ENCODE measurements at regions not wholly inside any gene's neighbourhood (a gene's known extent, or its start where the extent isn't known, plus 50 kb on each side); places are given as distances from the start of the nearest gene placed in this dataset.

DNA sequence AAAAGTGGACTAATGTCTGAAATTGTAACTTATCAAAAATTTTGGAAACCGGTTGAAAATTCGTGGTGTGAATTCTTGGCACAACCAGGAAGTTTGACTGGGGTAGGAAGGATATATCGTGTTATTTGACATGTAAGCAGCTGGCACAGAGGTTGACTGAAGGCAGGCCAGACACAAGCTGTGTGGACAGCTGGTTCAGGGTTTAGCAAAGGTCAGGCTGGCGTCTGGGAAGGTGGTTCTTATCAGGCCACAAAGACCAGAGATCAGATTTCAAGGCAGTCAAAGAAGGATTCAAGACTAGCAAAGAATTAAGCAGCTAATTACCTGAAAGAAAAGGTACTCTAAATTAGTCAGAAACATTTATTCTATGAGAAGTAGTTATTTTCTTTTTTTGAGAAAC, 450.2 kb upstream of the MDGA2 start:
- H3K9me3 Mint-ChIP-seq, result no peaks in the 10 kb centered on the region
- no peak overlapping the region for H3K4me3 Mint-ChIP-seq
- no peaks in the 10 kb centered on the region for H3K36me3 Mint-ChIP-seq
- no peaks in the 10 kb centered on the region for H3K27me3 Mint-ChIP-seq (ENCODE audit: low read depth)
- H3K27ac Mint-ChIP-seq, result no peak overlapping the region
- TF ChIP-seq, protein P1, sequence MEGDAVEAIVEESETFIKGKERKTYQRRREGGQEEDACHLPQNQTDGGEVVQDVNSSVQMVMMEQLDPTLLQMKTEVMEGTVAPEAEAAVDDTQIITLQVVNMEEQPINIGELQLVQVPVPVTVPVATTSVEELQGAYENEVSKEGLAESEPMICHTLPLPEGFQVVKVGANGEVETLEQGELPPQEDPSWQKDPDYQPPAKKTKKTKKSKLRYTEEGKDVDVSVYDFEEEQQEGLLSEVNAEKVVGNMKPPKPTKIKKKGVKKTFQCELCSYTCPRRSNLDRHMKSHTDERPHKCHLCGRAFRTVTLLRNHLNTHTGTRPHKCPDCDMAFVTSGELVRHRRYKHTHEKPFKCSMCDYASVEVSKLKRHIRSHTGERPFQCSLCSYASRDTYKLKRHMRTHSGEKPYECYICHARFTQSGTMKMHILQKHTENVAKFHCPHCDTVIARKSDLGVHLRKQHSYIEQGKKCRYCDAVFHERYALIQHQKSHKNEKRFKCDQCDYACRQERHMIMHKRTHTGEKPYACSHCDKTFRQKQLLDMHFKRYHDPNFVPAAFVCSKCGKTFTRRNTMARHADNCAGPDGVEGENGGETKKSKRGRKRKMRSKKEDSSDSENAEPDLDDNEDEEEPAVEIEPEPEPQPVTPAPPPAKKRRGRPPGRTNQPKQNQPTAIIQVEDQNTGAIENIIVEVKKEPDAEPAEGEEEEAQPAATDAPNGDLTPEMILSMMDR (IDR thresholded peaks at IDR 0.05; ENCODE audit: unreplicated experiment), result no peak
- no peak for DNase-seq (ENCODE audit: low spot score in 2 of 2, unreplicated experiment in 2 of 2)
- H3K4me1 Mint-ChIP-seq, result peaks cover 4% of the 10 kb centered on the region

DNA sequence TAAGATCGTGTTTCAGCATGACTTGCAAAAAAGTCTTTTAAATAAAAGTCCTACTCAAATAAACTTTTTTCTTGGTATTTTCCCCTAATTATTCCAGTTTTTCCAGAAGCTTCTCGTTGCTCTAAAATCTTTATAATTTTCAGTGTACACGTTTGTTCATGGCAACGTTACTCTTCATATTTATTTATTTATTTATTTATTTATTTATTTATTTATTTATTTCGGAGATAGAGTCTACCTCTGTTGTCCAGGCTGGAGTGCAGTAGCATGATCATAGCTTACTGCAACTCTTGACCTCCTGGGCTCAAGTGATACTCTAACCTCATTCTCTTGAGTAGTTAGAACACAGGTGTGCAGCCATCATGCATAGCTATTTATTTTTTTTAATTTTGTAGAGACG, 438.3 kb upstream of the MDGA2 start:
- TF ChIP-seq, protein P1 (IDR thresholded peaks at IDR 0.05; ENCODE audit: unreplicated experiment), result no peak
- no peaks in the 10 kb centered on the region for H3K27me3 Mint-ChIP-seq (ENCODE audit: low read depth)

DNA sequence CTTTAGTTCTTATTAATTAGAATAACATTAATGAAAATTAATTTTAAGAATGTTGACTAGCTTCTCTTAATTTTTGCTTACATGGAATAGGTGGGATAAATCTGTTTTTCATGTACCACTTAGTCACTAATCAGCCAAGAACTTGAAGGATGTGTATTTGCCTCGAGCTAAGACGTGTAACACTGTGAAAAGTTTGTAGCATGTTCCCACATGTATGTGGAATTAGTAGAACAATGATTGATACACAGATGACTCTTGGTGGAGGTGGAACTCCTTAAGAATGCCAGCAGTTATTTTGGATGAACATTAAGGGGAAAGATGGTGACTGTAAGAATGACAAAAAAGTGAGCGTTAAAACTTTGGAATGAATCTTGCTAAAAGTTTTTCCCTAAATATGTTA, 435.7 kb upstream of the MDGA2 start:
- peaks cover 9% of the 10 kb centered on the region for H3K4me1 Mint-ChIP-seq
- DNase-seq (ENCODE audit: low spot score in 2 of 2, unreplicated experiment in 2 of 2), result no peak
- H3K27me3 Mint-ChIP-seq (ENCODE audit: low read depth), result peaks cover 4% of the 10 kb centered on the region
- H3K4me3 Mint-ChIP-seq, result no peak overlapping the region
- H3K27ac Mint-ChIP-seq, result no peak overlapping the region
- TF ChIP-seq, protein P1 (IDR thresholded peaks at IDR 0.05; ENCODE audit: unreplicated experiment), result no peak
- no peaks in the 10 kb centered on the region for H3K9me3 Mint-ChIP-seq
- H3K36me3 Mint-ChIP-seq, result no peaks in the 10 kb centered on the region

More for the DNA sequence above, 438.3 kb upstream of the MDGA2 start:
- DNase-seq (ENCODE audit: low spot score in 2 of 2, unreplicated experiment in 2 of 2), result no peak
- Mint-ChIP-seq H3K4me1 (peaks cover 3% of the 10 kb centered on the region), H3K9me3 (no peaks in the 10 kb centered on the region), H3K4me3 (no peak overlapping the region), H3K27ac (no peak overlapping the region), H3K36me3 (no peaks in the 10 kb centered on the region)

DNA sequence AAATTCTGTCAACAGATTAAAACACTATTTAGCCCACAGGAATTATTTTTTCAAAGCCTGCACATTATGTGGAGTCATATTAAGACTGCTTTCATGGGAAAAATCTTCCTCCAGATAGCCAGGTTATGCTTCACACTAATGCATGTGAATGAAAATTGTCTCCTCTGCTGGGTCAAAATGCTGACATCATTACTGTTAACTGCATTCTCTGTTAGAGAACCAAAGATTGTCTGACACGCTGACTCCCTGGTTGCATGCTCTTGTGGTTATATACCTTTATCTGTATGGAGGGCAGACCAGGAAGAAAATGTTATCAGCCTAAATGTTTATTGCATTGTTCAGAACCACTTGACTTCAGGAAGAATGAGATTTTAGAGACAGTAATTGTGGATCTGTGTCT, 432.2 kb upstream of the MDGA2 start:
- DNase-seq (ENCODE audit: low spot score in 2 of 2, unreplicated experiment in 2 of 2), result no peak
- TF ChIP-seq, protein P1 (IDR thresholded peaks at IDR 0.05; ENCODE audit: unreplicated experiment), result no peak
- no peaks in the 10 kb centered on the region for H3K36me3 Mint-ChIP-seq
- peaks cover 4% of the 10 kb centered on the region for H3K27me3 Mint-ChIP-seq (ENCODE audit: low read depth)
- H3K27ac Mint-ChIP-seq, result no peak overlapping the region
- peaks cover 17% of the 10 kb centered on the region for H3K9me3 Mint-ChIP-seq
- H3K4me1 Mint-ChIP-seq, result peaks cover 9% of the 10 kb centered on the region
- no peak overlapping the region for H3K4me3 Mint-ChIP-seq

DNA sequence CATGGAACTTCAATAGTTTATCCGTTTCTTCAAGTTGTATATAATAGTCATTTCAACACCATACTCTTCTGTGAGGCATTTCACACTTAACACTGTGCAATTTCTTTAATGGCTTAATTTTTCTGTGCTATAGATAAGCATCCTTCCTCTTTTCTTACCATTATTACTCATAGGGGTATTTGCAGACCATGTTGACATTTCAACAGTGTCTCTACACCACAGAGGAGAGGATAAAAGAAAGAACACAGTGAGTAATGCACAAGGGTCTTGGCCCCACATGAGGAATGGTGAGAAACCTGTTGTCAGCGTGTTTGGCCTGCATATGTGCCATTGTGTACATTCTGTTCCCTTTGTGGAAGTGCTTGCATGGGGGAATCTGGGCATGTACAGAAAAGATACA, 421.5 kb upstream of the MDGA2 start:
- Mint-ChIP-seq H3K36me3 (no peaks in the 10 kb centered on the region), H3K9me3 (peaks cover 21% of the 10 kb centered on the region), H3K27ac (no peak overlapping the region), H3K4me1 (no peaks in the 10 kb centered on the region), H3K27me3 (ENCODE audit: low read depth) (no peaks in the 10 kb centered on the region), H3K4me3 (no peak overlapping the region)
- TF ChIP-seq, protein P1 (IDR thresholded peaks at IDR 0.05; ENCODE audit: unreplicated experiment), result no peak
- DNase-seq (ENCODE audit: low spot score in 2 of 2, unreplicated experiment in 2 of 2), result no peak

DNA sequence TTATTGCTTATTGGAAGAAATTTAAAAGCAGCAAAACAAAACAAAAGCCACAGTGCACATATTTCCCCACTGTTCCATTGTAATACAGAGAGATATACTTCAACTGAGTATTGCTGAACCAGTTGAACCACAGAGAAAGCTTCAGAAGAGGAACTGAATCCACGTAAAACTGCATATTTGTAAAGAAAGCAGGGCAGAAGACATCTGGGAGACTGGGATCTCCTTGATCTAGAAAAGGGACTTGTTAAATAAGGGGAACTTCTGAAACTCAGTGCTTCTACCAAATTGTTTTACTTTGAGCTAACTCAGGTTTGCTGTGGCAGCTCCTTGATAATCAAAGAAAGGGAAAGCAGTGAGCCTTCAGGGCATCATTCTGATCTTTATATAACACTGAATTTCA, 411.1 kb upstream of the MDGA2 start:
- Mint-ChIP-seq H3K4me3 (no peak overlapping the region), H3K4me1 (no peaks in the 10 kb centered on the region), H3K9me3 (peaks cover 3% of the 10 kb centered on the region), H3K27me3 (ENCODE audit: low read depth) (no peaks in the 10 kb centered on the region), H3K27ac (no peak overlapping the region), H3K36me3 (no peaks in the 10 kb centered on the region)
- no peak for DNase-seq (ENCODE audit: low spot score in 2 of 2, unreplicated experiment in 2 of 2)
- TF ChIP-seq, protein P1 (IDR thresholded peaks at IDR 0.05; ENCODE audit: unreplicated experiment), result no peak
